ENCODE measurements at regions not wholly inside any gene's neighbourhood (a gene's known extent, or its start where the extent isn't known, plus 50 kb on each side); places are given as distances from the start of the nearest gene placed in this dataset.

- TF ChIP-seq CTCF (conservative IDR thresholded peaks at IDR 0.05 in 1 of 2, IDR thresholded peaks at IDR 0.05 in 1 of 2; ENCODE audit: extremely low read depth in 1 of 2, insufficient read depth in 1 of 2, low read depth in 1 of 2, low read length in 2 of 2) (no peak), EZH2 (IDR thresholded peaks at IDR 0.05; ENCODE audit: borderline replicate concordance, low read length) (no peak)
Measured at GRCh38 chr5:158180407-158180806, 321.5 kb upstream of the CLINT1 start.
